ENCODE measurements at regions not wholly inside any gene's neighbourhood (a gene's known extent, or its start where the extent isn't known, plus 50 kb on each side); places are given as distances from the start of the nearest gene placed in this dataset.

DNA sequence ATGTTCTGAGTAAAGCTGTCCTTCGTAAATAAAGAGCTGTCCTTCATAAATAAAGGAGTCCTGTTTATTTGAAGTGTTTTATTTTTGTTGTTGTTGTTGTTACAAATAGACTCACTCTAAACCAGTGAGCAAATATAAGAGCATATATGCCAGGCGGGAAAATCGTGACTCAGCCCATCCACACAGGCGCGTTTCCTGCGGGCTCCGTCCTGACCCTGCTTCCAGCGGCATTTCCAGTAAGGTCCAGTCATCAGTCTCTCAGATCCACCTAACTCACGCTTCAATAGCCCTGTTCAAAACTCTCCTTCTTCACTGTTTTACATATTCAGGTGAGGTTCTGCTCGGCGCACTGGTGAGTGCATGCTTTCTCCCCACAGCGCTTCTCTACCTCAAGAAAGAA, 277.2 kb upstream of the ADARB2 start:
- Histone ChIP-seq H3K4me3 (ENCODE audit: low read depth in 1 of 3, low read length in 3 of 3) (no peak overlapping the region), H3K27ac (ENCODE audit: low read depth in 1 of 2, low read length in 2 of 2) (no peak overlapping the region), H3K4me1 (ENCODE audit: control insufficient read depth in 4 of 4, insufficient read depth in 4 of 4, low read length in 3 of 4) (no peaks in the 10 kb centered on the region), H3K9me3 (ENCODE audit: control insufficient read depth in 4 of 4, low read length in 3 of 4) (no peaks in the 10 kb centered on the region), H3K27me3 (ENCODE audit: control insufficient read depth in 4 of 4, insufficient read depth in 4 of 4, low read length in 3 of 4) (no peaks in the 10 kb centered on the region), H3K36me3 (ENCODE audit: control insufficient read depth in 4 of 4, insufficient read depth in 3 of 4, low read depth in 1 of 4, low read length in 3 of 4) (no peaks in the 10 kb centered on the region), H3K9ac (ENCODE audit: low read depth in 1 of 2, low read length in 2 of 2) (no peak overlapping the region)
- 94% methylated on average over 12 of the region's 12 CpGs for WGBS
- TF ChIP-seq, protein P1, sequence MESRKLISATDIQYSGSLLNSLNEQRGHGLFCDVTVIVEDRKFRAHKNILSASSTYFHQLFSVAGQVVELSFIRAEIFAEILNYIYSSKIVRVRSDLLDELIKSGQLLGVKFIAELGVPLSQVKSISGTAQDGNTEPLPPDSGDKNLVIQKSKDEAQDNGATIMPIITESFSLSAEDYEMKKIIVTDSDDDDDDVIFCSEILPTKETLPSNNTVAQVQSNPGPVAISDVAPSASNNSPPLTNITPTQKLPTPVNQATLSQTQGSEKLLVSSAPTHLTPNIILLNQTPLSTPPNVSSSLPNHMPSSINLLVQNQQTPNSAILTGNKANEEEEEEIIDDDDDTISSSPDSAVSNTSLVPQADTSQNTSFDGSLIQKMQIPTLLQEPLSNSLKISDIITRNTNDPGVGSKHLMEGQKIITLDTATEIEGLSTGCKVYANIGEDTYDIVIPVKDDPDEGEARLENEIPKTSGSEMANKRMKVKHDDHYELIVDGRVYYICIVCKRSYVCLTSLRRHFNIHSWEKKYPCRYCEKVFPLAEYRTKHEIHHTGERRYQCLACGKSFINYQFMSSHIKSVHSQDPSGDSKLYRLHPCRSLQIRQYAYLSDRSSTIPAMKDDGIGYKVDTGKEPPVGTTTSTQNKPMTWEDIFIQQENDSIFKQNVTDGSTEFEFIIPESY (IDR thresholded peaks at IDR 0.05): no peak
- TF ChIP-seq HNF4A (conservative IDR thresholded peaks at IDR 0.05): no peak
- TF ChIP-seq SP1 (IDR thresholded peaks at IDR 0.05): no peak
- TF ChIP-seq JUND (IDR thresholded peaks at IDR 0.05): no peak
- no peak for DNase-seq (ENCODE audit: low spot score)

DNA sequence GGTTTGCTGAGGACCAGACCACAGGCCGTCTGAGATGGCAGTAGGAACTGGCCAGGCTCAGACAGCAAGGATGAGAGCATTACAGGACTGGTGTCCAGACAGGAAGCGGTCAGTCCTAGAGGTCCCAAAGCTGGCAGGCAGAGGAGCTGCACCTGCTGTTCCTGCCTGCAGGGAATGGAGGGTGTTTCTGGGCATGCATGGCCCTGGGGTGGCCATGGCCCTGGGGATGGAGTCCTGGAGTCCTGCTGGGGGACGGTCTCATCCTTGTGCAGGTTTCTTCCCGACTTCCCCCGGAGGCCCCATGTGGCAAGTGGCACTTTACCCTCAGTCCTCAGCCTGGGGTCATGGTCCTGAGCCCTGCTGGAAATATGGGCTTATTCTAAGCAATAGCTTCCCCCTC, 274.9 kb upstream of the ADARB2 start:
- H3K9ac ChIP-seq (ENCODE audit: low read depth in 1 of 2, low read length in 2 of 2): no peak overlapping the region
- H3K4me3 ChIP-seq (ENCODE audit: low read depth in 1 of 3, low read length in 3 of 3): no peak overlapping the region
- H3K4me1 ChIP-seq (ENCODE audit: control insufficient read depth in 4 of 4, insufficient read depth in 4 of 4, low read length in 3 of 4): no peaks in the 10 kb centered on the region
- DNase-seq (ENCODE audit: low spot score): no peak
- H3K27ac ChIP-seq (ENCODE audit: low read depth in 1 of 2, low read length in 2 of 2): no peak overlapping the region
- peaks cover 0 to 4% (median 0%) of the 10 kb centered on the region in 4 donors for H3K27me3 ChIP-seq (ENCODE audit: control insufficient read depth in 4 of 4, insufficient read depth in 4 of 4, low read length in 3 of 4)
- WGBS: 81% methylated on average over 5 of the region's 5 CpGs
- TF ChIP-seq HNF4A (conservative IDR thresholded peaks at IDR 0.05) (no peak), JUND (IDR thresholded peaks at IDR 0.05) (no peak), RXRA (IDR thresholded peaks at IDR 0.05) (no peak), RAD21 (IDR thresholded peaks at IDR 0.05) (no peak), HNF4G (IDR thresholded peaks at IDR 0.05) (no peak), NR2F2 (IDR thresholded peaks at IDR 0.05) (no peak)
- TF ChIP-seq, protein P2, sequence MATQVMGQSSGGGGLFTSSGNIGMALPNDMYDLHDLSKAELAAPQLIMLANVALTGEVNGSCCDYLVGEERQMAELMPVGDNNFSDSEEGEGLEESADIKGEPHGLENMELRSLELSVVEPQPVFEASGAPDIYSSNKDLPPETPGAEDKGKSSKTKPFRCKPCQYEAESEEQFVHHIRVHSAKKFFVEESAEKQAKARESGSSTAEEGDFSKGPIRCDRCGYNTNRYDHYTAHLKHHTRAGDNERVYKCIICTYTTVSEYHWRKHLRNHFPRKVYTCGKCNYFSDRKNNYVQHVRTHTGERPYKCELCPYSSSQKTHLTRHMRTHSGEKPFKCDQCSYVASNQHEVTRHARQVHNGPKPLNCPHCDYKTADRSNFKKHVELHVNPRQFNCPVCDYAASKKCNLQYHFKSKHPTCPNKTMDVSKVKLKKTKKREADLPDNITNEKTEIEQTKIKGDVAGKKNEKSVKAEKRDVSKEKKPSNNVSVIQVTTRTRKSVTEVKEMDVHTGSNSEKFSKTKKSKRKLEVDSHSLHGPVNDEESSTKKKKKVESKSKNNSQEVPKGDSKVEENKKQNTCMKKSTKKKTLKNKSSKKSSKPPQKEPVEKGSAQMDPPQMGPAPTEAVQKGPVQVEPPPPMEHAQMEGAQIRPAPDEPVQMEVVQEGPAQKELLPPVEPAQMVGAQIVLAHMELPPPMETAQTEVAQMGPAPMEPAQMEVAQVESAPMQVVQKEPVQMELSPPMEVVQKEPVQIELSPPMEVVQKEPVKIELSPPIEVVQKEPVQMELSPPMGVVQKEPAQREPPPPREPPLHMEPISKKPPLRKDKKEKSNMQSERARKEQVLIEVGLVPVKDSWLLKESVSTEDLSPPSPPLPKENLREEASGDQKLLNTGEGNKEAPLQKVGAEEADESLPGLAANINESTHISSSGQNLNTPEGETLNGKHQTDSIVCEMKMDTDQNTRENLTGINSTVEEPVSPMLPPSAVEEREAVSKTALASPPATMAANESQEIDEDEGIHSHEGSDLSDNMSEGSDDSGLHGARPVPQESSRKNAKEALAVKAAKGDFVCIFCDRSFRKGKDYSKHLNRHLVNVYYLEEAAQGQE (IDR thresholded peaks at IDR 0.05): no peak
- TF ChIP-seq, protein P3, sequence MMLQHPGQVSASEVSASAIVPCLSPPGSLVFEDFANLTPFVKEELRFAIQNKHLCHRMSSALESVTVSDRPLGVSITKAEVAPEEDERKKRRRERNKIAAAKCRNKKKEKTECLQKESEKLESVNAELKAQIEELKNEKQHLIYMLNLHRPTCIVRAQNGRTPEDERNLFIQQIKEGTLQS (IDR thresholded peaks at IDR 0.05): no peak
- no peaks in the 10 kb centered on the region for H3K9me3 ChIP-seq (ENCODE audit: control insufficient read depth in 4 of 4, low read length in 3 of 4)
- no peaks in the 10 kb centered on the region for H3K36me3 ChIP-seq (ENCODE audit: control insufficient read depth in 4 of 4, insufficient read depth in 3 of 4, low read depth in 1 of 4, low read length in 3 of 4)

DNA sequence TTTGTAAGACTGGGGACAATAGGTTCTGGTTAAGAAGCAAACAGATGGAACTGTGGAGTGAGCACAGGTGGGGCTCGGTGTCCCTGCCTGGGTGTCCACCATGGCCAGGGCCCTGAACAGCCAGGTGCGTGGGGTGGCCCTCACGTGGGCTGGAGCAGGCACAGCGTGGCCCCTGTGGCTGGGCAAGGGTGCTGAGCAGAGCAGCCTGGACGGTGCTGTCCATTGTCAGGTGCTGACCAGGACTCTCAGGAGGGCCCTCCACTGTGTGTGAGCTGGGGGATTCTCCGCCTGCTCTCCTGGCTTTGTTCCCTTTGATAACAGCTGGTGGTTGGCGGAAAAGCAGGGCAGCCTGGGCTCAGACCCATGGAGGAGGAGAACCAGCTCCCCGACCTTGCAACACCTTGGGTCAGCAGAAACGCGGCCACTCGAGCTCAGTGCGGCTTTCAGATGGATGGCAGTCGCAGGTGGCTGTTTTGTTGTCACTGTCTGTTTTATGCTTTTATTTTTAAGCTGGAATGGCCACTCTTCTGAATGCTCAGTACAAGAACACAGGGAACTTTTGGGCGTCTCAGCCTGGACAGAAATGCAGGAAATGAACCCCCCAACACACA, 273.9 kb upstream of the ADARB2 start:
- no peak overlapping the region for H3K4me3 ChIP-seq (ENCODE audit: low read depth in 1 of 3, low read length in 3 of 3)
- H3K27me3 ChIP-seq (ENCODE audit: control insufficient read depth in 4 of 4, insufficient read depth in 4 of 4, low read length in 3 of 4): peaks cover 0 to 4% (median 0%) of the 10 kb centered on the region in 4 donors
- no peak for DNase-seq (ENCODE audit: low spot score)
- H3K4me1 ChIP-seq (ENCODE audit: control insufficient read depth in 4 of 4, insufficient read depth in 4 of 4, low read length in 3 of 4): no peaks in the 10 kb centered on the region
- H3K9me3 ChIP-seq (ENCODE audit: control insufficient read depth in 4 of 4, low read length in 3 of 4): no peaks in the 10 kb centered on the region
- H3K9ac ChIP-seq (ENCODE audit: low read depth in 1 of 2, low read length in 2 of 2): no peak overlapping the region
- no peak overlapping the region for H3K27ac ChIP-seq (ENCODE audit: low read depth in 1 of 2, low read length in 2 of 2)
- no peak for TF ChIP-seq RAD21 (IDR thresholded peaks at IDR 0.05)
- TF ChIP-seq, protein P2 (IDR thresholded peaks at IDR 0.05): peak; percentile 16
- H3K36me3 ChIP-seq (ENCODE audit: control insufficient read depth in 4 of 4, insufficient read depth in 3 of 4, low read depth in 1 of 4, low read length in 3 of 4): no peaks in the 10 kb centered on the region
- WGBS: 79% methylated on average over 14 of the region's 14 CpGs
